ENCODE measurements at regions not wholly inside any gene's neighbourhood (a gene's known extent, or its start where the extent isn't known, plus 50 kb on each side); places are given as distances from the start of the nearest gene placed in this dataset.

DNA sequence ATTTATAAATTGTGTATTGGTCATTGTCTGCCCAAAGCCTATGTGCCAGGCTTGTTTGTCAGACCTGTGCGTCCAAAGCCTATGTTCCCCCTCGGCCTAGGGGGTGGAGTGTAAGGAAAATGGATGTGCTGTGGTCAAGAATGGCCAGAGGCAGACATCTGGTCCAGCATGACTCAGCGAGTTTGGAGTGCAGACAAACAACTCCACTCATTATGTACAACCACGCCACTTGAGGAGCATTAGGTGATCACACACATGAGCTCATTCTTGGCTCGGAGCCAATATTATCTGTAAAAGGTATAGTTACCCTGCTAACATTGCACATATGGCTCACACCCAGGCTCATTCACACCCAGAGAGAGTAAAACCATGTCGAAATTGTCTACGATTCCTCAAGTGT, 1047.6 kb upstream of the ADGRL4 start:
- TF ChIP-seq, protein P1, sequence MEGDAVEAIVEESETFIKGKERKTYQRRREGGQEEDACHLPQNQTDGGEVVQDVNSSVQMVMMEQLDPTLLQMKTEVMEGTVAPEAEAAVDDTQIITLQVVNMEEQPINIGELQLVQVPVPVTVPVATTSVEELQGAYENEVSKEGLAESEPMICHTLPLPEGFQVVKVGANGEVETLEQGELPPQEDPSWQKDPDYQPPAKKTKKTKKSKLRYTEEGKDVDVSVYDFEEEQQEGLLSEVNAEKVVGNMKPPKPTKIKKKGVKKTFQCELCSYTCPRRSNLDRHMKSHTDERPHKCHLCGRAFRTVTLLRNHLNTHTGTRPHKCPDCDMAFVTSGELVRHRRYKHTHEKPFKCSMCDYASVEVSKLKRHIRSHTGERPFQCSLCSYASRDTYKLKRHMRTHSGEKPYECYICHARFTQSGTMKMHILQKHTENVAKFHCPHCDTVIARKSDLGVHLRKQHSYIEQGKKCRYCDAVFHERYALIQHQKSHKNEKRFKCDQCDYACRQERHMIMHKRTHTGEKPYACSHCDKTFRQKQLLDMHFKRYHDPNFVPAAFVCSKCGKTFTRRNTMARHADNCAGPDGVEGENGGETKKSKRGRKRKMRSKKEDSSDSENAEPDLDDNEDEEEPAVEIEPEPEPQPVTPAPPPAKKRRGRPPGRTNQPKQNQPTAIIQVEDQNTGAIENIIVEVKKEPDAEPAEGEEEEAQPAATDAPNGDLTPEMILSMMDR (IDR thresholded peaks at IDR 0.05; ENCODE audit: insufficient read depth in 1 of 2, low read depth in 1 of 2, low read length in 1 of 2, severe bottlenecking in 1 of 2, unreplicated experiment in 1 of 2): no peak
- H3K27me3 Mint-ChIP-seq (ENCODE audit: insufficient read depth, unreplicated experiment): no peaks in the 10 kb centered on the region
- H3K9me3 ChIP-seq: no peaks in the 10 kb centered on the region
- no peaks in the 10 kb centered on the region for H3K4me1 Mint-ChIP-seq (ENCODE audit: low read depth, unreplicated experiment)
- ChIA-PET CTCF (no interaction called here), POLR2A (no interaction called here)
- no TSS peak for BruUV-seq (replicated peaks)
- no peaks in the 10 kb centered on the region for H3K27me3 ChIP-seq (replicated peaks; ENCODE audit: control insufficient read depth, insufficient read depth, low read length)
- H3K36me3 Mint-ChIP-seq (ENCODE audit: insufficient read depth, unreplicated experiment): no peaks in the 10 kb centered on the region
- no peak for DNase-seq
- H3K4me3 ChIP-seq (ENCODE audit: low read depth, low read length): no peak overlapping the region
- no peaks in the 10 kb centered on the region for H3K36me3 ChIP-seq (ENCODE audit: control insufficient read depth, insufficient read depth, low read length)
- H3K4me1 ChIP-seq: no peaks in the 10 kb centered on the region
- H3K4me3 Mint-ChIP-seq (ENCODE audit: unreplicated experiment): no peak overlapping the region
- no peak overlapping the region for H3K27ac Mint-ChIP-seq (ENCODE audit: unreplicated experiment)
- intact Hi-C loops (cut with micrococcal nuclease; ENCODE audit: unreplicated experiment): no loop called here
- H3K9me3 Mint-ChIP-seq (ENCODE audit: unreplicated experiment): no peaks in the 10 kb centered on the region

DNA sequence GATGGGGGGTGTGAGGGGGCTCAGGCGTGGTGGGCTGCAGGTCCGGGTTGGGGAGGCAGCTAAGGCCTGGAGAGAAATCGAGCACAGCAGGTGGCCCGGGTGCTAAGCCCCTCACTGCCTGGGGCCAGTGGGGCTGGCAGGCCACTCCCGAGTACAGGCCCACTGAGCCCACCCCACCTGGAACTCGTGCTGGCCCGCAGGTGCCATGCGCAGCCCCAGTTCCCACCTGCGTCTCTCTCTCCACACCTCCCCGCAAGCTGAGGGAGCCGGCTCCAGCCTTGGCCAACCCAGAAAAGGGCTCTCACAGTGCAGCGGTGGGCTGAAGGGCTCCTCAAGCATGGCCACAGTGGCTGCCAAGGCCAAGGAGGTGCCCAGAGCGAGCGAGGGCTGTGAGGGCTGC, 1047.1 kb upstream of the ADGRL4 start:
- no peaks in the 10 kb centered on the region for H3K4me1 Mint-ChIP-seq (ENCODE audit: low read depth, unreplicated experiment)
- no peaks in the 10 kb centered on the region for H3K27me3 Mint-ChIP-seq (ENCODE audit: insufficient read depth, unreplicated experiment)
- no peaks in the 10 kb centered on the region for H3K36me3 Mint-ChIP-seq (ENCODE audit: insufficient read depth, unreplicated experiment)
- Histone ChIP-seq H3K27me3 (replicated peaks; ENCODE audit: control insufficient read depth, insufficient read depth, low read length) (no peaks in the 10 kb centered on the region), H3K36me3 (ENCODE audit: control insufficient read depth, insufficient read depth, low read length) (no peaks in the 10 kb centered on the region), H3K4me3 (ENCODE audit: low read depth, low read length) (no peak overlapping the region), H3K9me3 (no peaks in the 10 kb centered on the region), H3K4me1 (no peaks in the 10 kb centered on the region)
- CTCF ChIA-PET: no interaction called here
- POLR2A ChIA-PET: no interaction called here
- TF ChIP-seq, protein P1 (IDR thresholded peaks at IDR 0.05; ENCODE audit: insufficient read depth in 1 of 2, low read depth in 1 of 2, low read length in 1 of 2, severe bottlenecking in 1 of 2, unreplicated experiment in 1 of 2): no peak
- H3K27ac Mint-ChIP-seq (ENCODE audit: unreplicated experiment): no peak overlapping the region
- intact Hi-C loops (cut with micrococcal nuclease; ENCODE audit: unreplicated experiment): no loop called here
- H3K9me3 Mint-ChIP-seq (ENCODE audit: unreplicated experiment): no peaks in the 10 kb centered on the region
- no TSS peak for BruUV-seq (replicated peaks)
- H3K4me3 Mint-ChIP-seq (ENCODE audit: unreplicated experiment): no peak overlapping the region
- no peak for DNase-seq

DNA sequence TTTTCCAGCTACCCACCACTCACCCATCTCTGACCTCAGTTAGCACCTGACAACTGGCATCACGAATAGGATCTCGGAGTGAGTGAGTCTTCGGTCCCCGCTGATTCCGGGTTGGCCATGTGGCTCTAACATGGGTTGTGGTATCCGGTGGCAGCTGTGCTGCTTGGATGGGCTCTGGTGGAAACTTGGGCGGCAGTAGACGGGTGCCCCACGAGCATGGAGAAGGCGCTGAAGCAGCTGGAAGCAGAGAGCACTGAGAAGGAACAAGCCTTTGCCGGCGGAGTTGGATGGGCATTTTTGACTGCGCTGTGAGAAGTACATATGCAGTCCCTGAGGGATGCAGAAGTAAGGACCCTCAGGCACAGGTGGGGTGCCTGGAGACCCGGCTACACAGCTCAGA, 1044.0 kb upstream of the ADGRL4 start:
- intact Hi-C loops (cut with micrococcal nuclease; ENCODE audit: unreplicated experiment): no loop called here
- Mint-ChIP-seq H3K36me3 (ENCODE audit: insufficient read depth, unreplicated experiment) (no peaks in the 10 kb centered on the region), H3K27me3 (ENCODE audit: insufficient read depth, unreplicated experiment) (no peaks in the 10 kb centered on the region), H3K9me3 (ENCODE audit: unreplicated experiment) (no peaks in the 10 kb centered on the region), H3K4me1 (ENCODE audit: low read depth, unreplicated experiment) (no peaks in the 10 kb centered on the region), H3K4me3 (ENCODE audit: unreplicated experiment) (no peak overlapping the region), H3K27ac (ENCODE audit: unreplicated experiment) (no peak overlapping the region)
- Histone ChIP-seq H3K9me3 (no peaks in the 10 kb centered on the region), H3K4me3 (ENCODE audit: low read depth, low read length) (no peak overlapping the region), H3K27me3 (replicated peaks; ENCODE audit: control insufficient read depth, insufficient read depth, low read length) (no peaks in the 10 kb centered on the region), H3K36me3 (ENCODE audit: control insufficient read depth, insufficient read depth, low read length) (no peaks in the 10 kb centered on the region), H3K4me1 (no peaks in the 10 kb centered on the region)
- TF ChIP-seq, protein P1 (IDR thresholded peaks at IDR 0.05; ENCODE audit: insufficient read depth in 1 of 2, low read depth in 1 of 2, low read length in 1 of 2, severe bottlenecking in 1 of 2, unreplicated experiment in 1 of 2): no peak
- ChIA-PET CTCF (no interaction called here), POLR2A (no interaction called here)
- no TSS peak for BruUV-seq (replicated peaks)
- DNase-seq: no peak

All from Caco-2 (cell line).